Testis (tissue), 2 donors: ENCODE measurements at regions not wholly inside any gene's neighbourhood (a gene's known extent, or its start where the extent isn't known, plus 50 kb on each side); places are given as distances from the start of the nearest gene placed in this dataset.

ENCODE experiments used
- DNase-seq: peaks from one replicate; pipeline ENCODE4 v3.0.0-alpha.2; 2019
- H3K27ac ChIP-seq, 2 donors: fragments of 200-600 bp; sonication (generic); one replicate each; pipeline ENCODE4 v1.5.1; 2019
- H3K27me3 ChIP-seq: fragments of 200-600 bp; sonication (generic); one replicate; pipeline ENCODE4 v1.5.1; 2019
- H3K36me3 ChIP-seq: fragments of 200-600 bp; sonication (generic); one replicate; pipeline ENCODE4 v1.5.1; 2017; ENCODE audit warnings: low read depth; ENCODE audit errors: missing control alignments
- H3K4me1 ChIP-seq: fragments of 200-600 bp; sonication (generic); one replicate; pipeline ENCODE4 v1.5.1; 2019
- H3K4me3 ChIP-seq, 2 donors: fragments of 200-600 bp; sonication (generic); one replicate each; pipeline ENCODE4 v1.5.1; 2017 to 2019
- H3K9me3 ChIP-seq: fragments of 200-600 bp; sonication (generic); one replicate; pipeline ENCODE4 v1.5.1; 2017
- CTCF ChIP-seq, 3 experiments: fragments of 450-650 bp in 2 of 3; fragments of 200-600 bp in 1 of 3; sonication (generic) in 1 of 3; IDR thresholded peaks; one replicate each; pipeline ENCODE4 v1.5.1; 2016 to 2019; ENCODE audit warnings: antibody characterized with exemption in 3 of 3, mild to moderate bottlenecking in 2 of 3, moderate library complexity in 1 of 3
- POLR2A ChIP-seq: fragments of 450-650 bp; IDR thresholded peaks from one replicate; pipeline ENCODE4 v1.6.1; 2017; ENCODE audit warnings: antibody characterized with exemption, mild to moderate bottlenecking, moderate library complexity
- WGBS, 2 donors: methylation state at CpG; one replicate each; pipeline ENCODE4 v1.1.5; 2018; 5-methylcytosine and 5-hydroxymethylcytosine counted together
- intact Hi-C: fragments of 100-400 bp; cut with DNase I; formaldehyde crosslinking; loops from one replicate; pipeline ENCODE4 v1.15.1; 2023; ENCODE audit warnings: low total_unique reads

GRCh38 chr9:84170521-84171141 lies 169.9 kb downstream of the SLC28A3 start:
- WGBS, 2 donors, result 61 to 71% methylated on average over 8 to 9 of the region's 9 CpGs
- H3K27ac ChIP-seq, result no peak overlapping the region
- intact Hi-C loops, result no loop called here

GRCh38 chr9:84173961-84174360 lies 166.6 kb downstream of the SLC28A3 start:
- H3K4me1 ChIP-seq, result peaks cover 5% of the 10 kb centered on the region
- no peaks in the 10 kb centered on the region for H3K9me3 ChIP-seq
- intact Hi-C loops, result no loop called here
- TF ChIP-seq POLR2A, result no peak
- H3K27me3 ChIP-seq, result no peaks in the 10 kb centered on the region
- no peak overlapping the region for H3K4me3 ChIP-seq
- 92 to 93% methylated on average over 2 of the region's 2 CpGs for WGBS, 2 donors
- no peaks in the 10 kb centered on the region for H3K36me3 ChIP-seq
- H3K27ac ChIP-seq, result no peak overlapping the region
- no peak for DNase-seq

More at GRCh38 chr9:84170521-84171141, 169.9 kb downstream of the SLC28A3 start:
- Histone ChIP-seq H3K27me3 (no peaks in the 10 kb centered on the region), H3K36me3 (no peaks in the 10 kb centered on the region), H3K9me3 (no peaks in the 10 kb centered on the region), H3K4me3 (no peak overlapping the region), H3K4me1 (peaks cover 5% of the 10 kb centered on the region)
- peak; percentile 64 for DNase-seq
- TF ChIP-seq CTCF (IDR thresholded peaks at IDR 0.05) (no peak), POLR2A (no peak)

GRCh38 chr9:84174486-84174885 lies 166.1 kb downstream of the SLC28A3 start:
- Histone ChIP-seq H3K27me3 (no peaks in the 10 kb centered on the region), H3K4me3 (no peak overlapping the region), H3K9me3 (no peaks in the 10 kb centered on the region), H3K27ac (no peak overlapping the region), H3K36me3 (no peaks in the 10 kb centered on the region), H3K4me1 (peaks cover 5% of the 10 kb centered on the region)
- no peak for DNase-seq
- 91 to 92% methylated on average over 1 of the region's 1 CpG for WGBS, 2 donors
- intact Hi-C loops, result no loop called here
- TF ChIP-seq CTCF (IDR thresholded peaks at IDR 0.05), result no peak
- TF ChIP-seq POLR2A, result no peak

GRCh38 chr9:84177407-84177806 lies 163.2 kb downstream of the SLC28A3 start:
- H3K27me3 ChIP-seq, result no peaks in the 10 kb centered on the region
- H3K27ac ChIP-seq, result no peak overlapping the region
- intact Hi-C loops, result no loop called here
- H3K4me1 ChIP-seq, result peaks cover 9% of the 10 kb centered on the region
- 77 to 85% methylated on average over 3 of the region's 3 CpGs for WGBS, 2 donors
- H3K36me3 ChIP-seq, result no peaks in the 10 kb centered on the region
- no peak for DNase-seq
- no peaks in the 10 kb centered on the region for H3K9me3 ChIP-seq
- H3K4me3 ChIP-seq, result no peak overlapping the region
- no peak for TF ChIP-seq CTCF (IDR thresholded peaks at IDR 0.05)
- TF ChIP-seq POLR2A, result no peak

GRCh38 chr9:84179531-84179930 lies 161.0 kb downstream of the SLC28A3 start:
- Histone ChIP-seq H3K4me3 (no peak overlapping the region), H3K27ac (no peak overlapping the region), H3K9me3 (no peaks in the 10 kb centered on the region), H3K4me1 (peaks cover 9% of the 10 kb centered on the region), H3K36me3 (no peaks in the 10 kb centered on the region), H3K27me3 (no peaks in the 10 kb centered on the region)
- intact Hi-C loops, result no loop called here
- WGBS, 2 donors, result 82 to 89% methylated on average over 5 of the region's 5 CpGs
- DNase-seq, result no peak
- no peak for TF ChIP-seq POLR2A
- no peak for TF ChIP-seq CTCF (IDR thresholded peaks at IDR 0.05)
